ENCODE measurements at regions not wholly inside any gene's neighbourhood (a gene's known extent, or its start where the extent isn't known, plus 50 kb on each side); places are given as distances from the start of the nearest gene placed in this dataset.
"Not testable (repeated sequence)": the region's sequence is repeated elsewhere in the genome, so short reads cannot be mapped to it uniquely, and the experiment has no call there.

DNA sequence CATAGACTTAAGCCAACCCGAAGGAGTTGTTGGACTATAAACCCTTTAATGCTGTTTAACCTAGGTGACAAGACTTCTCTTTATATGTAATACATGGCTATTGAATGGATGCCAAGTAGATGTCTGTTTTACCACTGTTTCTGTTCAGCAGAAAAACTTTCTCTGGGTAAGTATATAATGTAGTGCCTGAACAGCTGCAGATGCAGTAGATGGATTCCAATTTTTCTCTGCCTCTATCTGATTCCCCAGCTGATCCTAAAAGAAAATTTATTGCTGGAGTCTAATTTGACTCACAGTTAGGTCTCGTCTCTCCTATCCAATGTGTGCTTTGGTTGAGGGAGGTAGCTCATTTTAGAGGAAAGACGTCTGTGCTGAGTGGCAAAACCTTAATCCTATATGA, 256.5 kb upstream of the CBLB start:
- DNase-seq: no peak

- no peak for DNase-seq
Measured at GRCh38 chr3:106126067-106126845, 257.4 kb upstream of the CBLB start.

DNA sequence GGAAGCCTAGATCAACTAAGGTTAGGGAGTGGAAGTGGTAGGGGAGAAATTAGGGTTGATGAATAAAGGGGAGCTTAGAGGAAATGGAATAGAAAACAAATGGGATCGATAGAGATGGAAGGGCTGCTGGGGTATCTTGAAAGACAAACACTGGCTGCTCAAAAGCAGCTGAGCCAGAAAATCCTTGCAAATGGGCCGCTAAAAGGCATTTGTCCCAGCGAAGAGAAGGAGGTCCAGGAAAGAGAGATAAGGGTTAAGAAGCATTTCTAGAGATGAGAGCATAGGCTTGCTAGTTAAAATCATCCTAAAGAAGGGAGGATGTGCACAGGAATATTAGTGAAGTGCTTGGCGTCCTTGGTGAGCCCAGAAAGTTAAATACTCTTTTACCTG, 258.0 kb upstream of the CBLB start:
- no peak for DNase-seq

GRCh38 chr3:106129939-106130338, 261.1 kb upstream of the CBLB start:
- no peak for DNase-seq

DNA sequence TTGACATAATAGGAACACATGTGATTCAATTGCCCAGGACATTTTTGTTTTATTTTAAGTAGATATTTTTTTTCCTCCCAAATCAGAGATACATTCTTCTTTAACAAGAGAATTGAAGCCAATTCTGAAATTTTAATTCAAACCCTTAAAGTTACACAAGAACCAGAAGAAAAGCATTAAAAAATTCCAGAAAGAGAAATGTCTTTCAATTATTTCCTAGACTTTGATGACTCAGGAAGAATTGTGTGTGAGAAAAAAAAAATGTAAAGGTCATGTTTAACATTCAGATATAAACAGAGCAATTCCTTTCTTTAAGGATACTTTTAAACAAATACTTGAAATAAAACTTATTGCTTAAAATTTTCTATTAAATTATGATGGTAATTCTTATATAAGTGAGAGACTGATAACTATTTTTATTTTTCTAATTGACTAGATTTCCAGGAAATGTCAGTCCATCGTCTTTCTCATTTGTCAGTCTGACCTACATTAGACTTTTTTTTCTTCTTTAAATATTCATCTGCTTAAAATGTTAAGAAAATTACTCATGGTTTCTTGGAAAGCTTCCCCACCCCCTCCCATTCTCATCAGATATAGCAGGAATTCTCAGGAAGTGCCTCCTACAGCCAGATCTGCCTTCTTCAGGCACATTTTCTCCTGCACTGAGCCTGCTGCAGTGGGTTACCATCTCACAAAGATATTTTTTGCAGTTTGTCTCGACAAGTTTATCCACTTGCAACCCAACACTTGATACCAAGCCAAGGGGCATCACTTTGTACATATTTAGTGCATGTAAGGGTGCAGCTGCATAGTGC, 261.8 kb upstream of the CBLB start:
- no peak for DNase-seq

GRCh38 chr3:106135451-106136160, 266.8 kb upstream of the CBLB start:
- DNase-seq: no peak

GRCh38 chr3:106139826-106140225, 271.0 kb upstream of the CBLB start:
- no peak for DNase-seq

GRCh38 chr3:106140431-106140830, 271.6 kb upstream of the CBLB start:
- DNase-seq: no peak

DNA sequence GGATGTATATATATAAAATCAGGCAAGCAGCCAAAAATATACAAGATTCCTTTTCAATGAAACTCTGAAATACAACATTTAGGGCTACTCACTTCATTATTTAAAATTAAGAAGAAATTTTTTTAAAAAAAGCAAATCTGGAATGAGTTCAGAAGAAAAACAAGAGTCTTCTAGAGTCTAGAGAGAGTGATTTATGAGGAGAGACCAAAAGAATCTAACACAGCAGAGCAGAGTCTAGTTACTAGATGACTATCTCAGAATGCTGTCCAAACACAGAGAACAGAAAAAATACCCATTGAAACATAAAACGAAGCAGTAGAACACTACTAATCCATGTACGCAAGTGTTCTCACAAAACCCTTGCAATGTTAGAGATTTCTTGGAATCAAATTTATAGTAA, 275.2 kb upstream of the CBLB start:
- no peak for DNase-seq

DNA sequence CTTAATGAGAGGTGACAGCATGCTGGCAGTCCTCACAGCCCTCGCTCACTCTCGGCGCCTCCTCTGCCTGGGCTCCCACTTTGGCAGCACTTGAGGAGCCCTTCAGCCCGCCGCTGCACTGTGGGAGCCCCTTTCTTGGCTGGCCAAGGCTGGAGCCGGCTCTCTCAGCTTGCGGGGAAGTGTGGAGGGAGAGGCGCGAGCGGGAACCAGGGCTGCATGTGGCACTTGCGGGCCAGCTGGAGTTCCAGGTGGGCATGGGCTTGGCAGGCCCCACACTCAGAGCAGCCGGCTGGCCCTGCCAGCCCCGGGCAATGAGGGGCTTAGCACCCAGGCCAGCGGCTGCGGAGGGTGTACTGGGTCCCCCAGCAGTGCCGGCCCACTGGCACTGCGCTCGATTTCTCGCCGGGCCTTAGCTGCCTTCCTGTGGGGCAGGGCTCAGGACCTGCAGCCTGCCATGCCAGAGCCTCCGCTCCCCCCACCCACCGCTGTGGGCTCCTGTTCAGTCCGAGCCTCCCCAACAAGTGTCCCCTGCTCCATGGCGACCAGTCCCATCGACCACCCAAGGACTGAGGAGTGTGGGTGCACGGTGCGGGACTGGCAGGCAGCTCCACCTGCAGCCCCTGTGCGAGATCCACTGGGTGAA, 279.7 kb upstream of the CBLB start:
- DNase-seq: not testable (repeated sequence)

- no peak for DNase-seq
Measured at GRCh38 chr3:106157411-106157810, 288.6 kb upstream of the CBLB start.

DNA sequence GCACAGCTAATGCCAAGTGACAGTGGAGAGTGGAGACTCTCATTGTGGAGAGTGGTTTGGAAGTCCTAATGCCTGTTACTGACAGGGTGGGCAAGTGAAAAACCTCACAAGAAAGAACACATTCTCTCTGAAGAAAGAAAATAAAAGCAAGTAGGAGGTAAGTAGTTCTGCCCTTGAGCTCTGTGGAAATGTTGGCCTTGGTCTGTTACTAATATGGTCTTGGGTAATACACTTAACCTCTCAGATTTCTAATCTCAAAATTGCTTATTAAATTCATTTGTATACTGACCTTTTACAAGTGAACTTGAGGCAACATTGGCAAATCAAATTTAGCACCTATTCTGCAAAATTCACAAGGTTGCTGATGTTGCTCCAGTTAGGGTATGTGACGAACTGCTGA, 291.6 kb upstream of the CBLB start:
- no peak for DNase-seq

DNA sequence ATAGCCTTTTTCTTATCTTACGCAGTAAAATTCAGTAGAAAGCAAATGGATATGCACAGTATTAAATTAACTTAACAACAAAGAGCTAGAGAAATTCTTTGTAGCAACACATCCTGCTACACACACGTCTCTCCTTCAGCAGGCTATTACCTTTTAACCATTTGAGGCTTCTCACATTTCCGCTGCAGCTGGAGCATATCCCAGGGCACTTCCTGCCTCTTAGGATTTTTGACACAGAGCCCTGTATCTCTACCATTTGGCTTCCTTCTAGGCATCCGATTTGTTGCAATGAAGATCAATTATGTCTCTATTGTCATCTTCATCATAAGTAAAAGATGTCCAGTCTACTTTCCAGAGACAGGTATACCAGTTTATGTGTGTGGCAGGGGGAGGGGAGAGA, 292.4 kb upstream of the CBLB start:
- no peak for DNase-seq

- no peak for DNase-seq
Measured at GRCh38 chr3:106167728-106168127, 298.9 kb upstream of the CBLB start.

DNA sequence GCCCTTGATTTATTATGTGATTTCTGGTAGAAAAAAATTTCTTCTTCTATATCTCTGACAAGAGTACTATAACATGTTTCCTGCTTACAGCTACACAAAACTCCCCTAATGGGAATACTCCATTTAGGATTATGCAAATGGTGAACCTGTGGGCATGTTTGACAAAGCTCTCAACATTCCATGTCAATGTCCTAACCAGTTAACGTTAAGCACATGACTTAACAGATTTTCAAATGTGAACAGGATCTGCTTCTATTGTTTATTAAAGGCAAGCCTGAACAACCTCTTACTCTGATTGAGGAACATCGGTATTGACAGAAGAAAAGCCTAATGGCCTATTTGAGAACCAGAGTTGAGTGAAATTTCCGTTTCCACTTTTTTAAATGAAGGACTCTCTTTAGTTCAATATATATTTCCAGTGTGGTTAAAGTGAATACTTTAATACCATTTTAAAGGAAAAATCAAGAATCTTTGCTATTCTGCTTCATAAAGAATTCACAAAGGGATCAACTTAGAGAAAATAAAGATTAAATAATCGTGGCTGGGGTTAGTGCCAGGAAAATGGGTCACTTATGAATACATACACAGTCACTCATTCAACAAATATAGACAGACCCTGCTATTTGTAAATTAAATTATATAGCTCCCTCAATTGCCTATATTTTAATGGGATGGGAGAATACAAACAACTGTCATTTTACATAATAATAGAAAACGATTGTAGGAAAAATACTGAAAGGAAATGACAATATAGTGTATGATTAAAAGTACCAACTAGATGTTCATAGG, 300.3 kb upstream of the CBLB start:
- no peak for DNase-seq

DNA sequence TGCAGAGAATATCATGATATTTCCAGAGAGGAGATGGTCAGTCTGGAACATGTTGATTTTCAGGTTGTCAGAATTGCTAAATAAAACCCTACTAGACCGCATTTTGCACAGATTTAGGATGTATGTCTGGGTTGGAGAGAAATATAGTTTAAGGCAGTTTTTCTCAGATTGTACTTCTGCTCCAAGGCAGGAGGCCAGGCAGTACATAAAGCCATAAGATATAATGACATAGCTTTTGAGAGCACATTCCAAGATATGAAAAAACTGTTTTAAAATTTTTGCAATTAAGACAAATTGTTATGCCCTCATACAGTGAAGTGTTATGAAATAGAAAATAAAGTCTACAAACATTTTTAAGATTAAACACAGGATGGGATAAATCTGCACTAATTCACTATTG, 301.8 kb upstream of the CBLB start:
- no peak for DNase-seq

DNA sequence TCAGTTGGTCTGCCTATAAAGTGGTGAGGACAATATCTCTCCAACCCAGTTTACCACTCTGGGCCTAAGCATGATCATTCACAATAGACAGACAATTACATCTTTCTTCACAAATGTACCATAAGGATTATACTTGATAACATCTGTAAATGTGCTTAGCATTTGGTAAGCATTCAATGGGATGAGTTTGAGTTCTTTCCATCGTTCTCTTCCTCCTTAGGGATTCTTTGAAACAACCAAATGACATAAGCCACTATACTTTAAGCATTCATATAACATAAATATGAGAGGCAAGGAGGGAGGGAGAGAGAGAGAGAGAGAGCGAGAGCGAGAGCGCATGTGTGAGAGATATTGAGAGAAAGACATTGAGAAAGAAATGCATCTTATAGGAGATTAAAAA, 303.3 kb upstream of the CBLB start:
- DNase-seq: no peak

GRCh38 chr3:106172780-106173179, 304.0 kb upstream of the CBLB start:
- DNase-seq: peak in 1 of 2 donors; percentile 21

DNA sequence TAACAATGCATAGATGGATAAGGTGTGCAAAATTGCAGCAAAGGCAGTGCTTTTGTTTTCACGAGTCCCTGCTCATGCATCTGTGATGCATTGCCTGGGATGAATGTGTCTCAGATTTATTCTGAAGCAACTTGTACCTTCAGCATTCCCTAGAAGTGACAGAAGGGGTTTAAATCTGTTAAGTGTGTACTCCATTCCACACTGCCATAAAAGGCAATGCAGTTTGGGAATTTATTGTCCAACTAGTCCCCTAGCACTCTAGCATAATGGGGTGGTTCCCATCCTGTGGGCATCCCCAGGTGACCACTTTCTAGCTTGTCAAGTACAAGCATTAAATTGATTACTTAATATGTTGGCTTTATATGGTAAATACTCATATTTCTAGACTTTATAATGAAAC, 306.5 kb upstream of the CBLB start:
- no peak for DNase-seq

DNA sequence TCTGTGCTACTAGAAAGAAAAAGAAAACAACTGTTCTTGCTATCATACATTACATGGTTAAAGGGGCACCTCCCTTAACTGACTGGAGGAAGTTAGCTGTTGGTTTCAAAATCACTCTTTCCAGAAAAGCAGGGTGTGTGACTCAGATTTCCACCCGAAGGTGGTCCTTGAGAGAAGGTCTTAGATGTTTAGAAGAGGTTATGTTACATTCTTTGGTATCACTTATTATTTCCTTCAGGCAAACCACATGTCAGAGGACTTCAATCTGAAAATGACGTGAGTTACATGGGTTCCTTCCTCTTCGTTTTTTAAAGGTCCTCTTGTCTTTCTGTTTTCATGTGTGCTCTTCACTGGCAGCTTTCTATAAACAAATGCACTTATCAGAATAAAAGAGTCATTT, 307.9 kb upstream of the CBLB start:
- DNase-seq: peak; percentile 47 to 75

GRCh38 chr3:106182950-106183511, 314.2 kb upstream of the CBLB start:
- no peak for DNase-seq

- DNase-seq: no peak
Measured at GRCh38 chr3:106183762-106184391, 315.1 kb upstream of the CBLB start.

All from CD4-positive, alpha-beta T cell treated with Interferon alpha-2 for 1 hour (primary cell).